AG09309 (cell line): ENCODE measurements at regions not wholly inside any gene's neighbourhood (a gene's known extent, or its start where the extent isn't known, plus 50 kb on each side); places are given as distances from the start of the nearest gene placed in this dataset.
A peak's percentile ranks its signal among the peaks of the same experiment; 100 is the strongest.

Source experiments
- DNase-seq: peaks from one replicate; pipeline ENCODE4 v3.0.0-alpha.2; 2010; ENCODE audit warnings: low read depth
- H3K4me3 ChIP-seq: 2 replicates; pipeline ENCODE4 v1.5.1; 2011; ENCODE audit warnings: mild to moderate bottlenecking, low read depth, low read length, moderate library complexity; ENCODE audit not compliant: control insufficient read depth
- TF ChIP-seq, protein P1 (sequence below): IDR thresholded peaks from 2 replicates; pipeline ENCODE4 v1.5.1; 2011; ENCODE audit warnings: mild to moderate bottlenecking, low read depth, low read length, inconsistent platforms; ENCODE audit not compliant: insufficient read depth, control insufficient read depth; ENCODE audit errors: missing control alignments

DNA sequence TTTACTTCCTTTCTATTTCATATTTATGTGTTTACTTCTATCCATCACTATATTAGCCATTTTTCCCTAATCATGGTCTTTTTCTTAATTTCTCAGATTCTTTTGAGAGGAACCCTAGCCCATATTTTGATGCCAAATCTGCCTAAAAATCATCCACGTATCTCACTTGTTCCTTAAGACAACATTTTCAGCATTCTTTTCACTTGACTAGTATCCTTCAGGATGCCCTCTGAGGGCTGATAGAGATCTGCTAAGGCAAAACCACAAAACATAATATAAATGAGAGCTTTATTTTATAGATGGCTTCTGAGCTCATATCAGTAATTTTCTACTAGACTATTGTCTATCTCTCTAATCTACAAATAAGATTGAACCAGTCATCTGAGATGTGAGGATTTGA lies 341.9 kb downstream of the GPM6A start:
- no peak overlapping the region for H3K4me3 ChIP-seq
- TF ChIP-seq, protein P1, sequence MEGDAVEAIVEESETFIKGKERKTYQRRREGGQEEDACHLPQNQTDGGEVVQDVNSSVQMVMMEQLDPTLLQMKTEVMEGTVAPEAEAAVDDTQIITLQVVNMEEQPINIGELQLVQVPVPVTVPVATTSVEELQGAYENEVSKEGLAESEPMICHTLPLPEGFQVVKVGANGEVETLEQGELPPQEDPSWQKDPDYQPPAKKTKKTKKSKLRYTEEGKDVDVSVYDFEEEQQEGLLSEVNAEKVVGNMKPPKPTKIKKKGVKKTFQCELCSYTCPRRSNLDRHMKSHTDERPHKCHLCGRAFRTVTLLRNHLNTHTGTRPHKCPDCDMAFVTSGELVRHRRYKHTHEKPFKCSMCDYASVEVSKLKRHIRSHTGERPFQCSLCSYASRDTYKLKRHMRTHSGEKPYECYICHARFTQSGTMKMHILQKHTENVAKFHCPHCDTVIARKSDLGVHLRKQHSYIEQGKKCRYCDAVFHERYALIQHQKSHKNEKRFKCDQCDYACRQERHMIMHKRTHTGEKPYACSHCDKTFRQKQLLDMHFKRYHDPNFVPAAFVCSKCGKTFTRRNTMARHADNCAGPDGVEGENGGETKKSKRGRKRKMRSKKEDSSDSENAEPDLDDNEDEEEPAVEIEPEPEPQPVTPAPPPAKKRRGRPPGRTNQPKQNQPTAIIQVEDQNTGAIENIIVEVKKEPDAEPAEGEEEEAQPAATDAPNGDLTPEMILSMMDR, result no peak
- peak; percentile 10 for DNase-seq

DNA sequence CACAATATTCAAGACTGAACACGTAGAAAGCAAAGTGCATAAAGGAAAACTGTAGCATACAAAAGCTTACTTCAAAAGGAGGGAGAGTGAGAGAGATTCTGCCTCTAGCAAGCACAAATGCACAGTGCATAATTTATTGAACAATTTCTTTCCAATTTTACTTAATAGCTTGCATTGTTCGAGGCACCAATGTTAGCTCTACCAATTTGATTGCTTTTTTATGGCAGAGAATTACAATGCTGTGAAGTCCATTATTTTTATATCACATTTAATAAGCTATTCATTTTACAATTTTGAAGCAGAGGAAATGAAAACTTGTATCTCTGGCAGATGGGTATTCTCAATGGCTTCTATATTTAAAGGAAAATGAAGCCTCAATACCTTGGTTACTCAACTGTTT lies 331.7 kb downstream of the GPM6A start:
- TF ChIP-seq, protein P1, result no peak

DNA sequence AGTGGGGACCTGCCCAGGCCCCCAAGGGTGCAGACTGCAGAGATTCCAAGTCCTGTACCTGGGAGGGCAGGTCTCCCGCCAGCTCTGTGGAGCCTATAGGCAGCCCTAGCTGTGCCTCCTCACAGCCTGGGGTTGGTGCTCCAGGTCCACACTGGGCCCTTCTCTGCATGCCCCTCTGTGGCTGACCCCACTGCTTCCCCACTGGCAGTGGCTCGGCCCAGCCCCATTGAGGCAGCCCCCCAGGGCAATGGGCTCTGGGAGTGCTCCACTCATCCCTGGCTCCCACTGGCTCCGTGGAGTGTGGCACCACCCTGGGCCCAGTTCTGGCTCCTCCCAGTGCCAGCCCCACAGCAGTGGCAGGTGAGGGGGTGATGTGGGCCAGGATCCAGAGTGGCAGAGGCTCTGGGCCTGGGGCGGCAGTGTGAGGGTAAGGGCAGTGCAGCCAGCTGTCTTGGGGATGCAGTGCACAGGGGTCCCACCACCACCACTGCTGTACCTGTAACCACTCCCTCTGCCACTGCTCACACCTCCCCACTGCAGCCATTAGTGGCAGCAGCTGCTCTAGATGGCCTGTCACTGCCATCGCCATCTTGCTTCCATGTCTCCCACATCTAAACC lies 312.2 kb downstream of the GPM6A start:
- DNase-seq, result no peak
- no peak overlapping the region for H3K4me3 ChIP-seq

More for the DNA sequence above, 331.7 kb downstream of the GPM6A start:
- no peak overlapping the region for H3K4me3 ChIP-seq
- DNase-seq, result no peak

DNA sequence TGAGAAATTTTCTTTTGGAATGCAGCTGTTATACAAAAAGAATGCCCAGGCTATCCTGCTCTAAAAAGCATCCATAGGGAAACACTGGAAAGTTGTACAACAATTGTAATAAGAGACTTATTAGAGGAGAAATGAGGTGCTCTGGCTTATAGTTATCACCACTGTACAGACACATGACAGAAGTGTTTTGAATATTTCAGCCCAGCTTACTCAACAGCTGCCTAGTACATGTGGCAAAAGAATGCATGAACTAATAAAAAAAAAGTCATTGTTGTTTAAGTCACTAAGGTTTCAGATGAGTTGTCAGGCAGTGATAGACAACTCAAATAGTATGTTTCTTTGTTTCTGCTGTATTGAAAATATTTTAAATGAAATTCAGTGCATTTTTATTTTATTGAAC lies 307.7 kb downstream of the GPM6A start:
- TF ChIP-seq, protein P1, result no peak

More for the DNA sequence above, 312.2 kb downstream of the GPM6A start:
- TF ChIP-seq, protein P1, result no peak

DNA sequence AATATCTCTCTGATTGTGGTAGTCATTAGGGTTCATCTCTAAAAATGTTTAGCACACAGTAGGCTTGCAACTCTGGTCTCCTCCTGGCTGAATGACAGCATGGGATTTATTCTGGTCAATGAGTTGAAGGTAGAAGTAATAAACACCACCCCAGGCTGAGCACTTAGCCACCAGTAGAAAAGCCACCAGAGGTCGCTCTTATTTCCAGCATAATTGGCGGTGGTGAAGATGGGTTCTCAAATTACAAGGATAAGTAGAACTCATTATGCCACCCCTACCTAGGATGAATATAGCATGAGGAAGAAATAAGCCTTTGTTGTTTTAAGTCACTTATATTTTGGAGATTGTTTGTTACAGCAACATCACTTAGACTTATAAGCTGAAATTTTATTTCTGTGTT lies 302.7 kb downstream of the GPM6A start:
- DNase-seq, result no peak
- TF ChIP-seq, protein P1, result no peak
- no peak overlapping the region for H3K4me3 ChIP-seq

More for the DNA sequence above, 307.7 kb downstream of the GPM6A start:
- H3K4me3 ChIP-seq, result no peak overlapping the region
- peak; percentile 23 for DNase-seq

DNA sequence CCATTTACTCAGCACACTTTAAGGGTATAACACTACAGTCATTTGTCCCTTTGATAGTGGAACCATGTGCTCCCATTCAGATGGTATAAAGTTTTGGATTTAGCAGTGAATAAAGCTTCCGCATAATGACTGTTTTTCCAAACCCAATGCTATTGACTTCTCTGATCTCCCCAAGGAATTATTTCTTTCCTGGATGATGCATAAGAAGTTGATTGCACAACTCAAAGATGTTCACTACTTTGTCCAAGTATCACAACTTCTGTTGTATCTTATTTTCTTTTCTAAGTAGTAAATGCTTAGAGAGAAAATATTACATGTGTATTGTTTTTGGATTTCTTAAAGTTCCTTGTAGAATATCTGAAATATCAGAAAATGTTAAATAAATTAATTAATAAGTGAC lies 300.2 kb downstream of the GPM6A start:
- DNase-seq, result no peak
- H3K4me3 ChIP-seq, result no peak overlapping the region
- TF ChIP-seq, protein P1, result no peak
